ENCODE measurements at regions not wholly inside any gene's neighbourhood (a gene's known extent, or its start where the extent isn't known, plus 50 kb on each side); places are given as distances from the start of the nearest gene placed in this dataset.

- TF ChIP-seq, protein P1, sequence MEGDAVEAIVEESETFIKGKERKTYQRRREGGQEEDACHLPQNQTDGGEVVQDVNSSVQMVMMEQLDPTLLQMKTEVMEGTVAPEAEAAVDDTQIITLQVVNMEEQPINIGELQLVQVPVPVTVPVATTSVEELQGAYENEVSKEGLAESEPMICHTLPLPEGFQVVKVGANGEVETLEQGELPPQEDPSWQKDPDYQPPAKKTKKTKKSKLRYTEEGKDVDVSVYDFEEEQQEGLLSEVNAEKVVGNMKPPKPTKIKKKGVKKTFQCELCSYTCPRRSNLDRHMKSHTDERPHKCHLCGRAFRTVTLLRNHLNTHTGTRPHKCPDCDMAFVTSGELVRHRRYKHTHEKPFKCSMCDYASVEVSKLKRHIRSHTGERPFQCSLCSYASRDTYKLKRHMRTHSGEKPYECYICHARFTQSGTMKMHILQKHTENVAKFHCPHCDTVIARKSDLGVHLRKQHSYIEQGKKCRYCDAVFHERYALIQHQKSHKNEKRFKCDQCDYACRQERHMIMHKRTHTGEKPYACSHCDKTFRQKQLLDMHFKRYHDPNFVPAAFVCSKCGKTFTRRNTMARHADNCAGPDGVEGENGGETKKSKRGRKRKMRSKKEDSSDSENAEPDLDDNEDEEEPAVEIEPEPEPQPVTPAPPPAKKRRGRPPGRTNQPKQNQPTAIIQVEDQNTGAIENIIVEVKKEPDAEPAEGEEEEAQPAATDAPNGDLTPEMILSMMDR (IDR thresholded peaks at IDR 0.05): no peak
- TF ChIP-seq POLR2A (IDR thresholded peaks at IDR 0.05): no peak
These were observed 50.6 kb upstream of the LAPTM5 start for GRCh38 chr1:30808067-30808662.

Measured in Peyer's patch (tissue), 4 donors.